Left ventricle myocardium superior (tissue), 1 donor: ENCODE measurements at regions not wholly inside any gene's neighbourhood (a gene's known extent, or its start where the extent isn't known, plus 50 kb on each side); places are given as distances from the start of the nearest gene placed in this dataset.

Source experiments
- ATAC-seq: fragments of 200-7000 bp; cut with Tn5 transposase; one replicate; pipeline ENCODE4 v1.9.1; 2020; ENCODE audit warnings: mild to moderate bottlenecking, moderate library complexity
- DNase-seq: peaks from one replicate; pipeline ENCODE4 v3.0.0-alpha.2; 2020
- intact Hi-C: fragments of 100-400 bp; cut with micrococcal nuclease; formaldehyde crosslinking; loops from one replicate; pipeline ENCODE4 v1.11.0; 2022
- donor health status: DM: no; HTN: yes; CAD: no; lungs with severe emphysema.

- ATAC-seq (no peak), DNase-seq (no peak)
- intact Hi-C loops = no loop called here
Measured at GRCh38 chr2:188078534-188078933, 213.1 kb upstream of the GULP1 start.

GRCh38 chr2:188079196-188079595 lies 212.5 kb upstream of the GULP1 start:
- intact Hi-C loops = no loop called here
- ATAC-seq (no peak), DNase-seq (no peak)

GRCh38 chr2:188085421-188085820 lies 206.3 kb upstream of the GULP1 start:
- no peak for ATAC-seq
- DNase-seq = no peak
- intact Hi-C loops = no loop called here

GRCh38 chr2:188089901-188090300 lies 201.8 kb upstream of the GULP1 start:
- DNase-seq = no peak
- intact Hi-C loops = no loop called here
- no peak for ATAC-seq

- no peak for ATAC-seq
- DNase-seq = no peak
- intact Hi-C loops = no loop called here
Measured at GRCh38 chr2:188091220-188091619, 200.5 kb upstream of the GULP1 start.

- intact Hi-C loops = no loop called here
- no peak for ATAC-seq
- no peak for DNase-seq
Measured at GRCh38 chr2:188092734-188093133, 198.9 kb upstream of the GULP1 start.

GRCh38 chr2:188096910-188097309 lies 194.8 kb upstream of the GULP1 start:
- no peak for ATAC-seq
- DNase-seq = no peak
- intact Hi-C loops = no loop called here

GRCh38 chr2:188102881-188103280 lies 188.8 kb upstream of the GULP1 start:
- intact Hi-C loops = no loop called here
- DNase-seq (no peak), ATAC-seq (no peak)

GRCh38 chr2:188114014-188114413 lies 177.7 kb upstream of the GULP1 start:
- DNase-seq (no peak), ATAC-seq (no peak)
- intact Hi-C loops = no loop called here

GRCh38 chr2:188117706-188118105 lies 174.0 kb upstream of the GULP1 start:
- DNase-seq (no peak), ATAC-seq (no peak)
- intact Hi-C loops = no loop called here

GRCh38 chr2:188118431-188118830 lies 173.2 kb upstream of the GULP1 start:
- intact Hi-C loops = no loop called here
- DNase-seq (no peak), ATAC-seq (no peak)

GRCh38 chr2:188119112-188119838 lies 172.4 kb upstream of the GULP1 start:
- intact Hi-C loops = no loop called here
- DNase-seq = no peak
- ATAC-seq = no peak

- ATAC-seq (no peak), DNase-seq (no peak)
- intact Hi-C loops = no loop called here
Measured at GRCh38 chr2:188122985-188123384, 168.7 kb upstream of the GULP1 start.

- intact Hi-C loops = no loop called here
Measured at GRCh38 chr2:188129677-188130076, 162.0 kb upstream of the GULP1 start.

GRCh38 chr2:188130317-188130716 lies 161.4 kb upstream of the GULP1 start:
- intact Hi-C loops = no loop called here
- DNase-seq (no peak), ATAC-seq (no peak)

More at GRCh38 chr2:188129677-188130076, 162.0 kb upstream of the GULP1 start:
- ATAC-seq (no peak), DNase-seq (no peak)

- DNase-seq (no peak), ATAC-seq (no peak)
- intact Hi-C loops = no loop called here
Measured at GRCh38 chr2:188131281-188131680, 160.4 kb upstream of the GULP1 start.

- DNase-seq (peak; percentile 50), ATAC-seq (peak; percentile 94)
- intact Hi-C loops = no loop called here
Measured at GRCh38 chr2:188132385-188132784, 159.3 kb upstream of the GULP1 start.

- DNase-seq (no peak), ATAC-seq (no peak)
- intact Hi-C loops = no loop called here
Measured at GRCh38 chr2:188134241-188134640, 157.4 kb upstream of the GULP1 start.

GRCh38 chr2:188138313-188138712 lies 153.4 kb upstream of the GULP1 start:
- intact Hi-C loops = no loop called here
- ATAC-seq = no peak

GRCh38 chr2:188142088-188142487 lies 149.6 kb upstream of the GULP1 start:
- ATAC-seq = no peak
- intact Hi-C loops = no loop called here
- no peak for DNase-seq

More at GRCh38 chr2:188138313-188138712, 153.4 kb upstream of the GULP1 start:
- DNase-seq = no peak

- ATAC-seq (no peak), DNase-seq (no peak)
- intact Hi-C loops = no loop called here
Measured at GRCh38 chr2:188142636-188143295, 148.9 kb upstream of the GULP1 start.
